CD4-positive, alpha-beta T cell treated with Interleukin-17A for 1 hour (primary cell): ENCODE measurements at regions not wholly inside any gene's neighbourhood (a gene's known extent, or its start where the extent isn't known, plus 50 kb on each side); places are given as distances from the start of the nearest gene placed in this dataset.
A peak's percentile ranks its signal among the peaks of the same experiment; 100 is the strongest.
"Not testable (repeated sequence)": the region's sequence is repeated elsewhere in the genome, so short reads cannot be mapped to it uniquely, and the experiment has no call there.

Source experiments
- DNase-seq: peaks from one replicate; pipeline ENCODE4 v3.0.0-alpha.2; 2020

DNA sequence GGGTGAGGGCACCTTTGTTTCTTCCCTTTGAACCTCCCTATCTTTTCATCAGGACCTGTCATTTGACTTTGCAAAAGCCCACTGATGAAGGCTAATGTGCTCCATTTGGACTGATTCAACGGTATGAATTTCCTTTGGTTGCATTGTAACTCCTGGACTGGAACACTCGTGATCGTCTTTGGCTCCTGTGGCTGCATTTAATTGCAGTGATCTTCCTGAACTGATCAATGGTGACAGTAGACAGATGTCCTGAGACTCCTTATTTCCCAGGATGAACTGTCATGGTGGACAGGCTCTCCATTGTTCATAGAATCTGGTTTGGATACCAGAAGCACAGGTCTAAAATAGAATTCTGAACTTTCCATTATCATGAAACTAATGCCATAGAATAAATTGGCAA is 224.8 kb upstream of the GAP43 start:
- DNase-seq = no peak

DNA sequence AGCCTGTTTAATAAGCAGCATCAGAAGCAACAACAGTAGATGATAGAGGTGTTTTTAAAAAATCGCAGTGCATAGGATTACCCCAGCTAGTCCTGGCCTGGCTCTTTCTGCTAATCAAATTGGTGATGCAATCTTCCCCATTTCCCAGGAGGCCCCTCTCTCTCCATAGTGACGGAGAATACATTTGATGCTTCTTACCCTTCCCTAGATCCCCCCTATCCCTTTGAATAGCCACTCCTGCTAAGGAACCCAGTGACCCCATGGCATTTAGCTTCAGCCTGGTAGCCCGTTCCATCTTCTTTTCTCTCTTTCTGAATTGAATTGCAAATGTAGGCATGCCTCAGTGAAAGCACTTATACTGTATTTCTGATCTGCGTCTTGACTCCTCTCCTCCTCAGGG is 223.6 kb upstream of the GAP43 start:
- DNase-seq = no peak

DNA sequence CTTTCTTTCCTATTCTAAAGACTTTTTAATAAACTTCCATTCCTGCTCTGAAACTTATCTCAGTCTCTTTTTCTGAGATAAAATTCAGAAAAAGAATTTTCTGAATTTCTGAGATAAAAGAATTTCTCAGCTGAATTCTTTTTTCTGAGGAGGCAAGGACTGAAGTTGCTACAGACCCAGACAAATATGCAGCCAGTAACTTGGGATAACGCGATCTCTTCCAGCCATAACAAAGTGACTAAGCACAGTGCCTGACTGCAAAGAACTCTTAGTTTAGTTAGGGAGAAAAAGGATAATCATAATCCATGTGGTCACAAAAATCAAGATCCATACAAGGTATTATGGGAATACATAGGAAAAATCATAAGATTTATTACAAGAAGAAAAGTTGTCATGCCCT is 222.0 kb upstream of the GAP43 start:
- no peak for DNase-seq

DNA sequence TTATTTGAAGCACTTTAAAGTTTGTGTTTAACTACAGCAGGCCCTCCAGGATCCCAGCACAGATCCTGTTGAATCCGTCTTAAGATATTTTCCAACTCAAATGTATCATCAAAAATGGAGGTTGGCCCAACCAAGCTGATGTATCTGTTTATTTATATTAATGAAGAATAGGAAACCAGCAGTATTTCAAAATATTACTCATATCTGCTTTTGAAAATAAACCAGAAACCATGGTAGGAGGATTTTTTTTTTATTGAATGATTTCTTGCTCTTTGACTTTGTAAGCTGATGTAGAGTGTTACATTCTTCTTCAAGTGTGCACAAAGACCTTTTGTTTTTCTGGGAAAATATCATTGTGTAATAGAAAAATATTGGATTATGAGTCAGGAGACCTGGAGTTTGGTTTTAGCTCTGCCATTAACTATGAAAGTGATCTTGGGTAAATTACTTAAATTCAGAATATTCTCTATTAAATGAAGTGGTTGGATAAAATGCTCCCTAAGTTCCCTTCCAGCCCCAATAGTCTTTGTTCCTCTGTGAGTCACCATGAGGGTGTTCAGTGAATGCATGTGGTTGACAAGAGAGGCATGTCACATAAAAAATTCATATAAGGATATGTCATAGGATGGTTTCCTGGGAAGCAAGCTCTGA is 221.3 kb upstream of the GAP43 start:
- no peak for DNase-seq

DNA sequence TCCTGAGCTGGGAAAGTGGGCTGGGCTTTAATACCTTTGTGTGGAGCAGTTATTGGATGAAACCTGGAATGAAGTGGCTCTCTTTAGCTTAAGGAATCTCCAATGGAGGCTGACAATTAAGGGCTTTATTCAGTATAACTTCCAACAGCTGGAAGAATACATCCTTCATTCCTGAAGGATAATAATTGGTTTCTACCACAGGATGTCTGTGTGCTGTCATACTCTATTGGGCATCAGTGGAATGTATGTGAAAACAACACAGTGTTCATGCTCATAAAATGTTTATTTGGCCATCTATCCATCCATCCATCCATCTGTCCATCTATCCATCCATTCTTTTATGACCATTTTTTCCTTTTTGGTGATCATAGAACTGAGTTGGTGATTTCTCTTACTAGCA is 220.7 kb upstream of the GAP43 start:
- no peak for DNase-seq

DNA sequence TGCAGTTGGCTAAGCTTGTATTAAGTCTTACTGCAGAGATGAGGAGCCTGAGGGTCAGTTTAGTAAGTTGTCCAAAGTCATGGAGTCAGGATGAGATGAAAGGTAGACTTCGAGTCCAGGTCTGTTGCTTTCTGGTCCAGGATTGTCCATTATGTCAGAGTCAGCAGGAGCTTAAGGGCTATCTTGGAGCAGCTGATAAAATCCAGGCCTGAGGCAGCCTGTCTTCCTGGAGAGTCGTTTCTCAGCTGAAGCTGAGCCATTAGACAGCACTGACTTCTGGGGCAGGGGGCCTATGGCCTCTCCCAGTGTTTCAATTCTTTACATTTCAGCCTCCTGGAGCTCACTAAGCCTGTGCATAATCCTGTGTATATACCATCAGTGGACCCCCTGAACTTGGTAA is 219.5 kb upstream of the GAP43 start:
- DNase-seq = no peak

DNA sequence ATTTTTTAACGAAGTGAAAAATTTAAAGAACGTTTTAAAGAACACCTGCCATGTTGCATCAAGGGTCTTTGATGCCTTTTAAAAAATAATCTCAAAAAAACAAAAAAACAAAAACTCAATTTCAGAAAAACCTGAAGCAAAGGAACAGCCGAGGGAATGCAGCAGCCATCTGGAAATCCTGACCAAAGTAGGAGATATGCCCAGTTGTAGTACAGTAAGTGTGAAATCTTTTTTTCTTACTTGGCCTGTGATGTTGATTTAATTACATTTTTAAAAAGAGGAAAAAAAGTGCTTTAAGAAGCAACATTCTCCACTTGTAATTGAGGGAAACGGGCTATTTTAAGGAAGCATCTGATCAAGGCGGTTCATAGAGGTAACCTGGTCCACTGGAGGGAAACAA is 213.7 kb upstream of the GAP43 start:
- DNase-seq = no peak

DNA sequence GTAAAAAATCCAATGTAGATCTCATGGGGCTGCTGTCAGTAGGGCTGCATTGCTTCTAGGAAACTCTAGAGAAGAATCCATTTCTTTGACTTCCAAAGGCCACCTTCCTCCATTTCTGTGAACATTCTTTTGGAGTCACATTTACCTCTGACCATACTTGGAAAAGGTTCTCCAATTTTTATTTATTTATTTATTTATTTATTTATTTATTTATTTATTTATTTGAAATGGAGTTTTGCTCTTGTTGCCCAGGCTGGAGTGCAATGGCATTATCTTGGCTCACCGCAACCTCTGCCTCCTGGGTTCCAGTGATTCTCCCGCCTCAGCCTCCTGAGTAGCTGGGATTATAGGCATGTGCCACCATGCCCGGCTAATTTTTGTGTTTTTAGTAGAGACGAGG is 208.7 kb upstream of the GAP43 start:
- DNase-seq = not testable (repeated sequence)

DNA sequence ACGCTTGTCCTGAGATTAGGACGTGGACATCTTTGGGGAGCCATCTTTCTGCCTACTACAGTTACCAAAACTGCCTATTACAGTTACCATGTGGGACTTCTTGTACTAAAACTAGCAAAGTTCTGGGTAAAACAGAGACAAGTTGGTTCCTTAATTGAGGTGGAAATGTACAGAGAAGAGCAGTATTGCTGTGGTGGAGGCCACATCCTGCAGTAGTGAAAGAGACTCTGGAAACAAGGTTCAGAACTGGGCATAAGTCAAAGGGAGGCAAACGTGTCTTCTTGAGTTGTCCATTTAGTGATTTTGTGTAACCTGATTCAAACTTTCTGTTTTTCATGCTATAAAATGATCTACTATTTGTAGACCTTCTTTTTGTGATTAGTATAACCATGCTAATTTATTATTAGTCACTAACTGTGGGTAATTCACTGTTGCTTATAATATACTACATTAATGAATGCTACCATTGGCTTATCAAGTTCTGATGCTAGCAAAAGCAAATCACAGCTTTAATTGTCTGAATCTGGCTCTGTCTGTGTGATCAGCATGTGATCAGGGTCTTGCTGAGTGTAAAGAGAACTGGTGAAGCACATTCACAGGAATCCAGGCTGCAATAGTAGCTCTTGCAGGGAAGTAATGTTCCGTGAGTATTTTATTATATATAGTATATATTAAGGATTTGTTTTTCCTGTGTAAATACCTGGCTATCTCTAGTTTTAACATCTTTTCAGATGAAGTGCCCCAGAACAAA is 207.9 kb upstream of the GAP43 start:
- no peak for DNase-seq

DNA sequence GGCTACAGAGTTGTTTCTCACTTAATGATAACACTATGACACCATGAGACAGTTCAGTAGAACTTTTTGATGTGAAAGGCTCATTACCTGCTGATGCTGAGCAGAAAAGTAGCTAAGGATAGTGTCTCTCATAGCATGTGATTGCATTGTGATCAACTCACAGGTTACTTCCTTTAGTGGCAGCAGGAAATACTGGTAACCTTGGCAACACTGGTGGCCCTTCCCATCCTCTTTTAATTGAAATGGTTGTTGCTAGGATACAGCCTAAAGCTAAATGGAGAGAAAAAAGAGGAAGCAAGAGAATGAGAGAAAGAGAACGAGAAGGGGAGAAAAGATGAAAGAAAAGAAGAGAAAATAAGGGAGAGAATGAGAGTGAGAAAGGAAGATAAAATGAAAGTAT is 204.7 kb upstream of the GAP43 start:
- DNase-seq = peak; percentile 23

DNA sequence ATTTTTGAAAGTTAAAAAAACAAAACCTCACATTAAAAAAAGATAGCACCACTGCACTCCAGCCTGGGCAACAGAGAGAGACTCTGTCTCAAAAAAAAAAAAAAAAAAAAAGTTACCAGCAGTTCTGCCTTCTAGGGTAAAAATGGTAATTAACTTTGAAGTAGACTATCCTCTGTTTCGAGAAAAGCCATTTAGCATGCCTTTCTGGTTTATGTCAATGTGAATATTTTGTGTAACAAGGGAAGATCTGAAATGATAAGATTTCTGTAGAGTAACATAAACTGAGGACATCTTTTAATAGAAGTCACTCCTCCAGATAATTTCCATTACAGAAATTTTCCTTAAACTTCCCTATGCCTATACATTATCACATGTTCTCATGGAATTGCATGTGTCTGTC is 203.2 kb upstream of the GAP43 start:
- DNase-seq = no peak

DNA sequence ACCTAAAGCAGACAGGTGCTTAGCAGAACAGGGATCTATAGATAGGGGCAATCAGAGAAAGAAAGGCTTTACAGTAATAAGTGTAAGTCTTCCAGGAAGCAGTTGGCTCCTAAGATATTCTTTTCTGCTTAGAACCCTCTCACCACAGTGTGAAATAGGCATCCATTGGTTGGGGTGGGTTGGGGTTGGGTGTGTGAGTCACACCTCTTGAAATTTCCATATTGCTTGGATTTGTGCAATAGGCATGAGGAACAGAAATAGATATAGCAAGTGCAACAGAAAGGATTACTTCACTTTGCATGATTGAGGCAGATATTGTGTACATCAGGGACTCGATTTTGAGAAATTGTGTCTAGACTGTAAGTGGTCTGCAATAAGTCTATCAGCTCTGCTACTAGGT is 200.1 kb upstream of the GAP43 start:
- DNase-seq = no peak

DNA sequence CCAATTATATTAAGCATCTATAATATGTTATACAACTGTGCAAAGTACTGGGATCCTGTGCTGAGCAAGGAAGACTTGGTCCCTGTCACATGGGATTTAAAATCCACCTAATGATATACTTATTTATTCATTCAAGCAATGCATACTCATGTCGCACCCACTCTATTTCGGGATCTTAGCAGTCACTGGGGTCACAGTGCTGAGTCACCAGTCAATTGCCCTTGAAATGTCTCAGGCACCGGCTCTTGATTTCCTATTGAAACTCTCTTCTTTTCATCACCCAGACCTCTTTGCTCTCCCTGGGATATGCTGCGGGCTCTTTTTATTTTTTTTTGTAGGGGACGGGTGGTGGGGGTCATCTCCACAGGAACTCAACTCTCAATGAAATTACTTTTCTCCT is 194.5 kb upstream of the GAP43 start:
- DNase-seq = no peak

DNA sequence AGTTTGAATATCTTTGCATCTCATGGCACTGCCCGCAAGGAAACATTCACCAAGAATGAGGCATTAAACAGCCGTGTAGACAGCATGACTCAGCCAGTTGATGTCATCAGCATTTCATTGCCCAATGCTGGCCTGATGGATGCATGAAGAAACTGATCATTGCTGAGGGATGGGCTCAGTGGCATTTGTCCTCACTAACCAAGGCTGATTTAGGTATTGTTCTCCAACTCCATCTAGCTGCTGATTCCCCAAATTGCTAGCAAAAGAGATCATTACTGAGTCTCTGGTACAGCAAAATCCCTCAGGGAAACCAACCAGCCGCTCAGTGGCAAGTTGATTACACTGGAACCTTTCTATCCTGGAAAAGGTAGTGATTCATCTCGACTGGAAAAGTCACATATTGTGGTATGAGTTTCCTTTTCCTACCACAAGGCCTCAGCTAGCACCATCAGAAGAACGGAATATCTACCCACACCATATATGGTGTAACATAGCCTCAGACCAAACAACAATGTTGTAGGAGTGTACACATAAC is 186.5 kb upstream of the GAP43 start:
- no peak for DNase-seq

DNA sequence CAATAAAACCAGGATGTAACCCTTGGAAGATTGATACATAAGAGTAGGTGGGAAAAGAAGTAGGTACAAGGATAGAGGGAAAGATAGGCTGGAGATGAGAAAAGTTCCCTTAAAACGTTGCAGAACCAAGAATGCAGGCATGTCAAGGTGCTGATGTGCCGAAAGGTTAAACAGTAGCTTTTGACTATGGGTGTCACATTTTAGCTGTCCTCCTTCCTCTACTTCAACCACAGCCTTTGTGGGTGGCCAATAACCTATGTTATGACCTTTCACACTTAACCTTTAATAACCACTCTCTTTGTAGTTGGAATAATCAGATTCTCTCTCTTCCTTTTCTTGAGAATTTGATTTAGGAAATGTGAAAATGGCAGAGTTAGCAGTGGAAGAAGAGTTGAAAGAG is 184.5 kb upstream of the GAP43 start:
- DNase-seq = no peak

DNA sequence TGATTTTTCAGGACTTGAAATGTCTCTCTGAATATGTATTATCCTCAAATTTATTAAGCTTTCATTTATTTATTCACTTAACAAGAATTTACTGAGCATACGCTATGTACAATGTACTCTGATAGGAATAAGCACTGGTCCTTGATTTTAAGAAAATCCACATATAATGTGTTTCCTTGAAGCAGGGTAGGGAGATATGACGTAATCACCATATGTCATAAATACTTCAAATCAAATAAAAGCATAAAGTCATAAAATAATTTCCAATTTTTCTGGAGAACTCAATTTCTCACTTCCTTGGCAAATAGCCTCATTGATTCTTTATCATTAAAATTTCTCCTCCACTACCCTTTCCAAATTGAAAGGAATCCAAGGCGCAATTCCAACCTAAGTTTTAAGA is 177.8 kb upstream of the GAP43 start:
- no peak for DNase-seq

DNA sequence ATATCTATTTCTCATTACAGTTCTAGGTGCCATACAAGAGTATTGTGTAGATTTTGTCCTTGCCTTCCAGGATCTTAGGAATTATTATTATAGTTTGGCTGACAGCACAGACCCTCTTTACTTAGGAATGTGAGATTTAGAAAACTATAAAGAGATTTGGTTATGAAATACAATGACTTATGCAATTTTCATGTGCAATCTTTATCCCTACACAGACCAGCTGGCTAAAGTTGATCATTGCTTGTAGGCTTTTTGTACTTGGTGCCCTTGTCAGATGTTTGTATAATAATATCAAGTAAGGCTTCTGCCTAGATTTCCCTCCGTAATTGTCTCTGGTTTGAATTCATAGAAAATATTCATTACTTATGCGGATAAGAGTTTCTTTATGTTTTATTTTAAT is 174.5 kb upstream of the GAP43 start:
- no peak for DNase-seq

DNA sequence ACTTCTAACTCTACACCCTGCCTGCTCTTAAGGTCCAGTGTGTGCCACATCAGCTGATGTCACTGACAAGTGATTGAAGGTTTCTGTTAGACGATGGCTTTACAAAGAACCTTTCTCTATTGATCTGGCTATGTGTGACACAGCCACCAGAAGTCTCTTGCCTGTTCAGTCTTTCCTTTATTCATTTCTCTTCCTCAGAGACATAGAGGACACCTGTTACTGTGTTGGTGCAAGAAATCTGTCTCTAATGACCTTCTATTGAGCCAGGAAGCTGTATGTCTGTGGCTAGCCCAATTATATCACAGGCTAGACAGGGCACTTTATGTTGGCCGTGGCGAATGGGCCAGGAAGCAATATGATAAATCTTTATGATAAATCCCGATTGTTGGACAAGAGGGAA is 173.3 kb upstream of the GAP43 start:
- no peak for DNase-seq

DNA sequence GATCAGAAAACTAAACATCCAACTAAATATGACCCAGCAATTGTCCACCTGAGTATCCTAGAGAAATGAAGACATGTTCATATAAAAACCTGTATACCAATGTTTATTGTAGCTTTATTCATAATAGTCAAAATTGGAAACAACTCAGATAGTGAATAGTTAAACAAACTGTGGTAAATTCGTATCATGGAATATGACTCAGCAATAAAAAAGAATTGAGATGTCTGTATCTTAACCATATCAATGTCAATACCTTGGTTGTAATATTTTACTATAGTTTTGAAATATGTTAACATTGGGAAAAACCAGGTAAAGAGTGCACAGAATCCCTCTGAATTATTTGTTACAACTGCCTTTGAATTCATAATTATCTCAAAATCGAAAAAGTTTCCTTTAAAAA is 159.3 kb upstream of the GAP43 start:
- DNase-seq = no peak

DNA sequence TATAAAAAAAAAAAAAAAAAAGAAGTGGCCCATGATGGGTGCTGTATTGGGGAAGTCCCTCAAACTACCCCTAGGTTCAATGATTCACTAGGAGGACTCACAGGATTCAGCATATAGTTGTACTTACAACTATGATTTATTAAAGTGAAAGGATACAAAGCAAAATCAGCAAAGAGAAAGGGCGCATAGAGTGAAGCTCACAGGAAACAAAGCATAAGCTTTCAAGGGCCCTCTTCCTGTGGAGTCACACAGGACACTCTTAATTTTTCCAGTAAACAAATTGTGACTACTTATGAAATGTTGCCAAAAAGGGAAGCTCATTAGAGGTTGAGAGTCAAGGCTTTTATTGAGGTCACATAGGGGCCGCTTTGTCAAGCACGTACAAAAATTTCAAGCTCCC is 153.7 kb upstream of the GAP43 start:
- no peak for DNase-seq

DNA sequence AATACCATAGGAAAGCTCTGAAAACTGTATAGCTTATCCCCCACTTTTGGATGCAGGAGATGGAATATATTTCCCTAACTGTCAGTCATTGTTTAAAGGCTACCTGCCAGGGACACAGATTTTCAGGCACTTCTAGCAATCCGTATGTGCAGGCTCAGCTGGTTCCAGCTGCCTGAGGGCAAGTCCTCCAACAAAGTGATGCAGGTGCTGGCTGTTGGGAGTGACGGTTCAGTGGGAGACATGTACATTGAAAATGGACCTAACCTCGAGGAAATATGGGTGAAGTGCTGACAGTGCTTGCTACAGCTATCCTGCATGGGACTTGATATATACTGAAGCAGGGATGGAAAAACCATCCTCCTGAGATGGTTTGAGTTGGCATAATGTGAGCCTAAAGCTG is 153.1 kb upstream of the GAP43 start:
- DNase-seq = no peak

DNA sequence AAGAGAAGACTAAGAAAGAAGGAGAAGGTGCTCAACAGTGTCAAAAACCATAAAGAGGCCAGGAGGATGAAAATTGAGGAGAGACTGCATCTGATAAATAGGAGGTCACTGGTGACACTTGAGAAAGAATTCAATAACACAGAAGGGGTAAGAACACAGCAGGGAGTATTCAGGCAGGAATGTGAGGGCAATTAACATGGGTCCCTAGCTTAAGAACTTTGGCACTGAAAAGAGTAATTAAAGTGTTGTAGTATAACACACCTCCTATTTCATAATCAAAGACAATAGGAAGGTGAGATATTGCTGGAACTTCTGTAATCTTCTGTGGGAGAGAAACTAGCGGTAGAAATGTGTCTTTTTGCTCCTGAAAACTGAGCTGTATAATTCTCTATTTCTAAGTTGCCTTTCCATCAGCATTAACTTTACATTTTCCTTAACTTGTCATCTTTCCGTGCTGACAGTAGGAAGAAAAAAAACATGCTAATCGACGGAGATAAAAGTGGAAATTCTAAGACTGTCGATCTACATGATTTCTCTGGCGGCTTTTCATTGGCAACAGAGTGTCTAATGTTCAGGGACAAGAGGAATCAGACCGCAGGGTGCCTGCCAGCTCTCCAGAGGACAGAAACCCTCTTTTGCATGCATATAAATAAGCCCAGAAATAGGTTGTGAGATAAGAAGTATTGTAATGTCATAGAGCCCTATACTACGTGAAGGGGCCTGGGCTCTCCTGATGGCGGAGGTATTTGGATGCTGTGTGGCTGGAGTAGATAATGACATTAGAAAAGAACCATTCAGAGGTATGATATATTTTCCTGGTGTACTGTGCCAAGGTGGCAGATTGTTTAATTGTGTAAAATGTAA is 147.9 kb upstream of the GAP43 start:
- DNase-seq = no peak

DNA sequence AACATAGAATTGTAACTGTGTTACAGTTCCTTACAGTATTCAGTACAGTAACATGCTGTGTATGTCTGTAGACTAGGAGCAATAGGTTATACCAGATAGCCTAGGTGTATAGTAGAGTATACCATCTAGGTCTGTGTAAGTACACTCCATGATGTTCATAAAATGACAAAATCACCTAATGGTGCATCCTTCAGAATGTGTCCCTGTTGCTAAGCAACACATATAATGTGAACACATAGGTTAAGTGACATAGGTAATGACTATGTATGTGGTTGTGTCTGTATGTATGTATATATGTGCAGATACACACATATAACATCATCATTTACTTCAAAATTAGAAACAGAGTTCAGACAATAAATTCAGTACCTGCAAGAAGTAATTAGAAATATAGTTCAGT is 146.8 kb upstream of the GAP43 start:
- no peak for DNase-seq

DNA sequence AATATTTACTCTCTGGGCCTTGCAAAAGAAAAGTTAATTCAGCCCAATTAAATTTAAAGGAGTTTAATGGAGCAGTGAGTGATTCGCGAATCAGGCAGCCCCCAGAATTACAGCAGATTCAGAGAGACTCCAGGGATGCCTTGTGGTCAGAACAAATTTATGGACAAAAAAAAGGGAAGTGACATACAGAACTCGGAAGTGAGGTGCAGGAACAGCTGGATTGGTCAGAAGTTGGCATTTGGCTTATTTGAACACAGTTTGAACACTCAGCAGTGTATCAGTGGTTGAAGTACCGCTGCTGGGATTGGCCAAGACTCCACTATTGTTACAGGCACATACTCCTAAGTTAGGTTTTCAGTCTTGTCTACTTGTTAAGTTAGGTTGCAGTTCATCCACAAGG is 145.0 kb upstream of the GAP43 start:
- DNase-seq = no peak
